K562 (cell line): ENCODE measurements at regions not wholly inside any gene's neighbourhood (a gene's known extent, or its start where the extent isn't known, plus 50 kb on each side); places are given as distances from the start of the nearest gene placed in this dataset.
"Not testable (repeated sequence)": the region's sequence is repeated elsewhere in the genome, so short reads cannot be mapped to it uniquely, and the experiment has no call there.

ENCODE experiments used
- ATAC-seq: fragments of 200-7000 bp; cut with Tn5 transposase; 3 replicates; pipeline ENCODE4 v1.9.1; 2020; ENCODE audit warnings: moderate library complexity
- BruUV-seq: library from RNA; stranded (reverse); fragments of 400-500 nt; replicated peaks from 2 replicates; lab custom pipeline; 2021; lab: Mats Ljungman, UMichigan
- CTCF ChIA-PET: fragments of 300-600 bp; formaldehyde crosslinking; extraction: SDS; loops from one replicate; lab custom pipeline; 2021; ENCODE audit warnings: low intra/inter-chr PET ratio; lab: Yijun Ruan, JAX
- POLR2A ChIA-PET: fragments of 300-600, 350-650 bp; sonication (Branson Sonifier 250); formaldehyde crosslinking; extraction: SDS; loops from one replicate; lab custom pipeline; 2021; ENCODE audit warnings: antibody characterized with exemption, inconsistent platforms; lab: Yijun Ruan, JAX
- DNase-seq, 4 experiments: peaks; one replicate each; pipeline versions ENCODE4 v3.0.0 to v3.0.0-alpha.2; 2011 to 2018; ENCODE audit warnings: low spot score in 3 of 4, mixed read lengths in 3 of 4; ENCODE audit errors: extremely low read depth in 1 of 4
- FAIRE-seq: peaks from 2 replicates; lab custom pipeline; 2011; peaks lifted over from hg19 to GRCh38; lab: Jason Lieb, UNC
- H2AFZ ChIP-seq: 2 replicates; pipeline ENCODE4 v1.6.0; 2011; ENCODE audit warnings: low read depth, low read length, control low read depth, inconsistent platforms
- H3K27ac ChIP-seq: fragments of 200-600 bp; 3 replicates; pipeline ENCODE4 v1.8.0; 2011; ENCODE audit warnings: low read depth, mild to moderate bottlenecking, control low read depth, inconsistent platforms, low read length, moderate library complexity, mixed read lengths; ENCODE audit errors: extremely low read depth
- H3K27me3 ChIP-seq, 2 experiments: fragments of 300-600 bp in 1 of 2; 2 replicates in 1 of 2; 3 replicates in 1 of 2; pipeline versions ENCODE4 v1.6.0 to v1.8.0; 2011; ENCODE audit warnings: inconsistent platforms in 2 of 2, low read length in 2 of 2, mild to moderate bottlenecking in 1 of 2, mixed read lengths in 1 of 2, moderate library complexity in 1 of 2; ENCODE audit not compliant: control insufficient read depth in 2 of 2, insufficient read depth in 2 of 2
- H3K36me3 ChIP-seq: fragments of 300-600 bp; 3 replicates; pipeline ENCODE4 v1.8.0; 2011; ENCODE audit warnings: mild to moderate bottlenecking, low read length, inconsistent platforms; ENCODE audit not compliant: control insufficient read depth, insufficient read depth
- H3K4me1 ChIP-seq, 2 experiments: fragments of 200-600 bp in 1 of 2; replicated peaks in 1 of 2; 2 replicates in 1 of 2; 3 replicates in 1 of 2; pipeline versions ENCODE4 v1.5.1 to v1.8.0; 2011; ENCODE audit warnings: inconsistent platforms in 2 of 2, low read length in 2 of 2, mild to moderate bottlenecking in 1 of 2, mixed read lengths in 1 of 2, moderate library complexity in 1 of 2; ENCODE audit not compliant: control insufficient read depth in 2 of 2, insufficient read depth in 2 of 2
- H3K4me2 ChIP-seq: 2 replicates; pipeline ENCODE4 v1.6.1; 2011; ENCODE audit warnings: low read length, control low read depth, inconsistent platforms, mixed read lengths; ENCODE audit not compliant: insufficient read depth
- H3K4me3 ChIP-seq: fragments of 200-600 bp; sonication (generic), shearing (Covaris generic); 2 replicates; pipeline ENCODE4 v1.5.1; 2016; ENCODE audit warnings: control low read depth, inconsistent platforms
- H3K79me2 ChIP-seq: fragments of 200-600 bp; 3 replicates; pipeline ENCODE4 v1.8.0; 2011; ENCODE audit warnings: low read length, inconsistent platforms; ENCODE audit not compliant: control insufficient read depth, insufficient read depth
- H3K9ac ChIP-seq, 2 experiments: 2 replicates each; pipeline versions ENCODE4 v1.6.0 to v1.6.1; 2011; ENCODE audit warnings: low read depth in 2 of 2, low read length in 2 of 2, control low read depth in 1 of 2, inconsistent platforms in 1 of 2, mild to moderate bottlenecking in 1 of 2, mixed read lengths in 1 of 2; ENCODE audit not compliant: insufficient read depth in 1 of 2
- H3K9me1 ChIP-seq: one replicate; pipeline ENCODE4 v1.6.0; 2011; ENCODE audit warnings: inconsistent platforms, mild to moderate bottlenecking, low read length, moderate library complexity; ENCODE audit not compliant: control insufficient read depth, insufficient read depth
- H3K9me3 ChIP-seq: replicated peaks from 2 replicates; pipeline ENCODE4 v1.5.1; 2011; ENCODE audit warnings: low read depth, low read length, inconsistent platforms; ENCODE audit not compliant: control insufficient read depth, insufficient read depth
- H4K20me1 ChIP-seq: replicated peaks from 2 replicates; pipeline ENCODE4 v1.6.1; 2011; ENCODE audit warnings: low read length, inconsistent platforms, mixed read lengths; ENCODE audit not compliant: control insufficient read depth, insufficient read depth
- WGBS: fragments of 100-300 bp; shearing (Covaris generic); methylation state at CpG from one replicate; pipeline ENCODE4 v1.1.6; 2016; ENCODE audit warnings: low coverage, mixed read lengths; ENCODE audit not compliant: insufficient coverage; ENCODE audit errors: missing lambda C conversion rate; 5-methylcytosine and 5-hydroxymethylcytosine counted together
- in situ Hi-C: fragments of 300-500 bp; cut with MboI; formaldehyde crosslinking; loops from 4 replicates; pipeline ENCODE4 v1.15.0; 2018; ENCODE audit warnings: inconsistent platforms, mixed read lengths
- intact Hi-C: fragments of 100-400 bp; cut with micrococcal nuclease; formaldehyde crosslinking; loops from 2 replicates; pipeline ENCODE4 v1.14.2; 2022

- BruUV-seq, CTCF ChIA-PET, ATAC-seq, H3K4me3 ChIP-seq, H3K4me2 ChIP-seq, H4K20me1 ChIP-seq, H3K79me2 ChIP-seq, H3K27me3 ChIP-seq, H3K9me3 ChIP-seq, H3K27ac ChIP-seq, H3K9me1 ChIP-seq, DNase-seq, H3K4me1 ChIP-seq, in situ Hi-C loops, H2AFZ ChIP-seq, FAIRE-seq, H3K36me3 ChIP-seq, H3K9ac ChIP-seq, intact Hi-C loops, POLR2A ChIA-PET: not testable (repeated sequence)
- WGBS: 1% methylated on average over 9 of the region's 12 CpGs
Measured at GRCh38 chr7:63580045-63580444, 418.6 kb upstream of the ZNF722 start.

GRCh38 chr7:63580536-63581300 is 417.9 kb upstream of the ZNF722 start:
- FAIRE-seq, H3K4me3 ChIP-seq, H2AFZ ChIP-seq, H3K4me1 ChIP-seq, DNase-seq, H3K27me3 ChIP-seq, BruUV-seq, in situ Hi-C loops, H3K4me2 ChIP-seq, H3K9ac ChIP-seq, H3K36me3 ChIP-seq, ATAC-seq, CTCF ChIA-PET, intact Hi-C loops, H4K20me1 ChIP-seq, POLR2A ChIA-PET, H3K9me3 ChIP-seq, H3K27ac ChIP-seq, H3K9me1 ChIP-seq, H3K79me2 ChIP-seq: not testable (repeated sequence)
- WGBS: 0% methylated on average over 14 of the region's 28 CpGs

- H3K36me3 ChIP-seq, H3K4me1 ChIP-seq, in situ Hi-C loops, H3K27ac ChIP-seq, CTCF ChIA-PET, H3K27me3 ChIP-seq, H3K9ac ChIP-seq, H4K20me1 ChIP-seq, ATAC-seq, H3K79me2 ChIP-seq, H2AFZ ChIP-seq, H3K9me1 ChIP-seq, H3K4me3 ChIP-seq, FAIRE-seq, POLR2A ChIA-PET, intact Hi-C loops, H3K9me3 ChIP-seq, DNase-seq, BruUV-seq, H3K4me2 ChIP-seq: not testable (repeated sequence)
- WGBS: 2% methylated on average over 10 of the region's 12 CpGs
Measured at GRCh38 chr7:63582771-63583170, 415.9 kb upstream of the ZNF722 start.
